H9 (cell line): ENCODE measurements at regions not wholly inside any gene's neighbourhood (a gene's known extent, or its start where the extent isn't known, plus 50 kb on each side); places are given as distances from the start of the nearest gene placed in this dataset.
A peak's percentile ranks its signal among the peaks of the same experiment; 100 is the strongest.

Experiments
- DNase-seq: peaks from one replicate; pipeline ENCODE4 v3.0.0-alpha.2; 2017
- H2AFZ ChIP-seq: one replicate; pipeline ENCODE4 v1.6.1; 2013; ENCODE audit warnings: mild to moderate bottlenecking, low read length, control low read depth, moderate library complexity
- H2AK5ac ChIP-seq: 2 replicates; pipeline ENCODE4 v1.6.1; 2013; ENCODE audit warnings: low read length, control low read depth, mixed read lengths; ENCODE audit not compliant: insufficient read length
- H2BK120ac ChIP-seq: one replicate; pipeline ENCODE4 v1.6.1; 2013; ENCODE audit warnings: low read depth, mild to moderate bottlenecking, low read length, control low read depth, inconsistent platforms; ENCODE audit not compliant: poor library complexity, severe bottlenecking
- H2BK12ac ChIP-seq: 2 replicates; pipeline ENCODE4 v1.6.1; 2013; ENCODE audit warnings: low read length, control low read depth, mixed read lengths, low read depth; ENCODE audit not compliant: insufficient read length
- H2BK15ac ChIP-seq: 2 replicates; pipeline ENCODE4 v1.6.1; 2013; ENCODE audit warnings: low read depth, low read length, control low read depth
- H2BK20ac ChIP-seq: one replicate; pipeline ENCODE4 v1.6.1; 2013; ENCODE audit warnings: low read depth, mild to moderate bottlenecking, low read length, control low read depth, inconsistent platforms; ENCODE audit not compliant: poor library complexity, severe bottlenecking
- H2BK5ac ChIP-seq: 2 replicates; pipeline ENCODE4 v1.6.1; 2013; ENCODE audit warnings: low read length, control low read depth, mixed read lengths; ENCODE audit not compliant: insufficient read length
- H3K14ac ChIP-seq: 2 replicates; pipeline ENCODE4 v1.6.1; 2013; ENCODE audit warnings: low read length, control low read depth; ENCODE audit not compliant: insufficient read depth
- H3K18ac ChIP-seq: 2 replicates; pipeline ENCODE4 v1.6.1; 2013; ENCODE audit warnings: low read depth, mild to moderate bottlenecking, mixed read lengths, low read length, control low read depth; ENCODE audit not compliant: insufficient read length
- H3K23ac ChIP-seq: 2 replicates; pipeline ENCODE4 v1.6.1; 2013; ENCODE audit warnings: low read length, control low read depth, mixed read lengths, low read depth; ENCODE audit not compliant: insufficient read length
- H3K23me2 ChIP-seq: 2 replicates; pipeline ENCODE4 v1.6.1; 2013; ENCODE audit warnings: low read depth, mild to moderate bottlenecking, mixed read lengths, low read length, control low read depth; ENCODE audit not compliant: insufficient read length, poor library complexity, severe bottlenecking
- H3K27ac ChIP-seq: 2 replicates; pipeline ENCODE4 v1.5.1; 2013; ENCODE audit warnings: low read length, control low read depth, mixed read lengths, low read depth; ENCODE audit not compliant: insufficient read length
- H3K27me3 ChIP-seq: 2 replicates; pipeline ENCODE4 v1.6.1; 2013; ENCODE audit warnings: low read length, control low read depth, inconsistent platforms; ENCODE audit not compliant: insufficient read depth
- H3K4ac ChIP-seq: 2 replicates; pipeline ENCODE4 v1.6.1; 2013; ENCODE audit warnings: low read depth, mild to moderate bottlenecking, control low read depth, inconsistent platforms, low read length, moderate library complexity
- H3K4me1 ChIP-seq: 2 replicates; pipeline ENCODE4 v1.6.1; 2013; ENCODE audit warnings: low read length, control low read depth, inconsistent platforms; ENCODE audit not compliant: insufficient read depth
- H3K4me2 ChIP-seq: 2 replicates; pipeline ENCODE4 v1.6.1; 2013; ENCODE audit warnings: low read length, control low read depth, mixed read lengths; ENCODE audit not compliant: insufficient read length, insufficient read depth
- H3K56ac ChIP-seq: 2 replicates; pipeline ENCODE4 v1.6.1; 2013; ENCODE audit warnings: low read depth, mild to moderate bottlenecking, mixed read lengths, low read length, control low read depth; ENCODE audit not compliant: insufficient read length
- H3K79me1 ChIP-seq: 2 replicates; pipeline ENCODE4 v1.6.1; 2013; ENCODE audit warnings: low read depth, mild to moderate bottlenecking, moderate library complexity, low read length, control low read depth, inconsistent platforms; ENCODE audit not compliant: insufficient read depth, poor library complexity, severe bottlenecking
- H3K79me2 ChIP-seq: 2 replicates; pipeline ENCODE4 v1.6.1; 2013; ENCODE audit warnings: low read length, control low read depth, inconsistent platforms; ENCODE audit not compliant: insufficient read depth
- H3K9ac ChIP-seq: 2 replicates; pipeline ENCODE4 v1.6.1; 2013; ENCODE audit warnings: low read length, control low read depth, mixed read lengths; ENCODE audit not compliant: insufficient read length; ENCODE audit errors: extremely low read depth
- H3K9me3 ChIP-seq: one replicate; pipeline ENCODE4 v1.6.1; 2013; ENCODE audit warnings: low read depth, low read length, inconsistent platforms; ENCODE audit not compliant: control insufficient read depth
- H3T11ph ChIP-seq: one replicate; pipeline ENCODE4 v1.6.1; 2013; ENCODE audit warnings: mild to moderate bottlenecking, low read length, control low read depth, inconsistent platforms
- H4K20me1 ChIP-seq: one replicate; pipeline ENCODE4 v1.6.1; 2013; ENCODE audit not compliant: control insufficient read depth, insufficient read length, insufficient read depth
- H4K5ac ChIP-seq: 2 replicates; pipeline ENCODE4 v1.6.1; 2013; ENCODE audit warnings: low read depth, mild to moderate bottlenecking, mixed read lengths, low read length, control low read depth; ENCODE audit not compliant: insufficient read length
- H4K8ac ChIP-seq: replicated peaks from 2 replicates; pipeline ENCODE4 v1.6.1; 2013; ENCODE audit warnings: low read length, control low read depth, mixed read lengths, low read depth; ENCODE audit not compliant: insufficient read length
- H4K91ac ChIP-seq: 2 replicates; pipeline ENCODE4 v1.6.1; 2013; ENCODE audit warnings: low read depth, mild to moderate bottlenecking, moderate library complexity, mixed read lengths, low read length, control low read depth; ENCODE audit not compliant: insufficient read length
- H3K27ac Mint-ChIP-seq, 3 experiments: 2 replicates in 2 of 3; 3 replicates in 1 of 3; pipeline ENCODE4 v1.8.0; 2020 to 2021; ENCODE audit warnings: mixed read lengths in 3 of 3, mild to moderate bottlenecking in 1 of 3, moderate library complexity in 1 of 3
- H3K27me3 Mint-ChIP-seq: 2 replicates; pipeline ENCODE4 v1.8.0; 2021; ENCODE audit warnings: low read depth, mild to moderate bottlenecking, moderate library complexity, mixed read lengths
- H3K36me3 Mint-ChIP-seq, 3 experiments: 2 replicates in 2 of 3; 3 replicates in 1 of 3; pipeline ENCODE4 v1.8.0; 2020 to 2021; ENCODE audit warnings: low read depth in 3 of 3, mixed read lengths in 3 of 3; ENCODE audit not compliant: insufficient read depth in 1 of 3
- H3K4me1 Mint-ChIP-seq, 2 experiments: 2 replicates each; pipeline ENCODE4 v1.8.0; 2020; ENCODE audit warnings: mixed read lengths in 2 of 2
- H3K4me3 Mint-ChIP-seq, 2 experiments: 2 replicates in 1 of 2; 3 replicates in 1 of 2; pipeline ENCODE4 v1.8.0; 2020 to 2021; ENCODE audit warnings: mild to moderate bottlenecking in 2 of 2, mixed read lengths in 2 of 2, moderate library complexity in 1 of 2
- H3K9me3 Mint-ChIP-seq, 2 experiments: 2 replicates in 1 of 2; 3 replicates in 1 of 2; pipeline ENCODE4 v1.8.0; 2020; ENCODE audit warnings: mild to moderate bottlenecking in 2 of 2, mixed read lengths in 2 of 2, moderate library complexity in 1 of 2
- WGBS: extraction: QIAGEN DNeasy Blood & Tissue Kit; methylation state at CpG from one replicate; pipeline ENCODE4 v1.1.7; 2013; ENCODE audit warnings: missing lambda C conversion rate, low lambda C conversion rate, mixed read lengths; ENCODE audit not compliant: insufficient read length; ENCODE audit errors: extremely low coverage; 5-methylcytosine and 5-hydroxymethylcytosine counted together
- TF ChIP-seq, protein P1 (sequence below): fragments of 200-600 bp; sonication (generic); conservative IDR thresholded peaks from 3 replicates; pipeline ENCODE4 v1.8.0; 2021; ENCODE audit warnings: antibody characterized with exemption, mild to moderate bottlenecking

DNA sequence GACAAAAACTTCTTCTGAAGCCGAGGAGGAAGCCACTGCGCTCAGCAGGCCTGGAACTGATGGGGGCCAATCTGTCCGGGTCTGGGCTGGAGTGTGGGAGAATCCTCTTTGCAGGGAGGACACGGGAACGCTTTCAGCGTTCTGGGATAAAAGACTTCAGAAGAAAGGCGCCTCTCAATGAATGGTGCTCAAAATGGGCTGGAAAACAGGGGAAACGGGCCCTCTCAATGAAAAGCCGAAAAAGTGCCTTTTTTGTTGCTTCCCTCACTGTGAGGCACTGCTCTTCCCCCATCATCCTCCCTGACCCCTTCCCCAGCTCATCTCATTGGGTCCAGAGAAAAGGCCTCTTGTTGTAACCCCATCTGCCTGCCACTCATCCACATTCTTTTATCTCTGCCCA is 119.5 kb upstream of the LRIG1 start:
- Mint-ChIP-seq H3K4me1 (peaks cover 27 to 30% of the 10 kb centered on the region in 2 experiments), H3K36me3 (no peaks in the 10 kb centered on the region), H3K4me3 (no peak overlapping the region), H3K27me3 (no peaks in the 10 kb centered on the region), H3K9me3 (no peaks in the 10 kb centered on the region), H3K27ac (peak overlapping the region in 1 of 3 experiments; percentile 44; a peak in 2 of 7 replicates)
- no peak overlapping the region for H3K4me2 ChIP-seq
- no peak overlapping the region for H3T11ph ChIP-seq
- no peaks in the 10 kb centered on the region for H4K20me1 ChIP-seq
- no peaks in the 10 kb centered on the region for H3K9me3 ChIP-seq
- no peaks in the 10 kb centered on the region for H3K79me1 ChIP-seq
- no peak overlapping the region for H3K56ac ChIP-seq
- no peak overlapping the region for H2AFZ ChIP-seq
- H3K27me3 ChIP-seq, result no peaks in the 10 kb centered on the region
- TF ChIP-seq, protein P1, sequence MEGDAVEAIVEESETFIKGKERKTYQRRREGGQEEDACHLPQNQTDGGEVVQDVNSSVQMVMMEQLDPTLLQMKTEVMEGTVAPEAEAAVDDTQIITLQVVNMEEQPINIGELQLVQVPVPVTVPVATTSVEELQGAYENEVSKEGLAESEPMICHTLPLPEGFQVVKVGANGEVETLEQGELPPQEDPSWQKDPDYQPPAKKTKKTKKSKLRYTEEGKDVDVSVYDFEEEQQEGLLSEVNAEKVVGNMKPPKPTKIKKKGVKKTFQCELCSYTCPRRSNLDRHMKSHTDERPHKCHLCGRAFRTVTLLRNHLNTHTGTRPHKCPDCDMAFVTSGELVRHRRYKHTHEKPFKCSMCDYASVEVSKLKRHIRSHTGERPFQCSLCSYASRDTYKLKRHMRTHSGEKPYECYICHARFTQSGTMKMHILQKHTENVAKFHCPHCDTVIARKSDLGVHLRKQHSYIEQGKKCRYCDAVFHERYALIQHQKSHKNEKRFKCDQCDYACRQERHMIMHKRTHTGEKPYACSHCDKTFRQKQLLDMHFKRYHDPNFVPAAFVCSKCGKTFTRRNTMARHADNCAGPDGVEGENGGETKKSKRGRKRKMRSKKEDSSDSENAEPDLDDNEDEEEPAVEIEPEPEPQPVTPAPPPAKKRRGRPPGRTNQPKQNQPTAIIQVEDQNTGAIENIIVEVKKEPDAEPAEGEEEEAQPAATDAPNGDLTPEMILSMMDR, result no peak
- H3K18ac ChIP-seq, result no peak overlapping the region
- no peak overlapping the region for H2BK15ac ChIP-seq
- H4K91ac ChIP-seq, result no peak overlapping the region
- H3K23me2 ChIP-seq, result no peaks in the 10 kb centered on the region
- H2BK120ac ChIP-seq, result no peak overlapping the region
- no peaks in the 10 kb centered on the region for H3K79me2 ChIP-seq
- no CpG with 5 or more reads among the region's 9 CpGs for WGBS
- no peak overlapping the region for H3K9ac ChIP-seq
- DNase-seq, result no peak
- H4K8ac ChIP-seq, result no peak overlapping the region
- H3K27ac ChIP-seq, result no peak overlapping the region
- no peak overlapping the region for H2BK5ac ChIP-seq
- H3K23ac ChIP-seq, result no peak overlapping the region
- no peak overlapping the region for H2BK12ac ChIP-seq
- no peak overlapping the region for H3K4ac ChIP-seq
- H3K4me1 ChIP-seq, result peaks cover 6% of the 10 kb centered on the region; the same call in 1 of the 2 replicates
- H2BK20ac ChIP-seq, result no peak overlapping the region
- no peak overlapping the region for H2AK5ac ChIP-seq
- no peak overlapping the region for H4K5ac ChIP-seq
- no peak overlapping the region for H3K14ac ChIP-seq
